Effector memory CD4-positive, alpha-beta T cell (primary cell): ENCODE measurements at regions not wholly inside any gene's neighbourhood (a gene's known extent, or its start where the extent isn't known, plus 50 kb on each side); places are given as distances from the start of the nearest gene placed in this dataset.

ENCODE experiments used
- DNase-seq, 3 donors: peaks; one replicate each; pipeline ENCODE4 v3.0.0-alpha.2; 2020
- H3K27ac ChIP-seq: 2 replicates; pipeline ENCODE4 v1.7.0; 2013; ENCODE audit warnings: mild to moderate bottlenecking, low read length, moderate library complexity; ENCODE audit not compliant: insufficient read depth, poor library complexity, severe bottlenecking
- H3K27me3 ChIP-seq: replicated peaks from 2 replicates; pipeline ENCODE4 v1.7.0; 2013; ENCODE audit warnings: mild to moderate bottlenecking, low read length; ENCODE audit not compliant: insufficient read depth, control insufficient read depth, poor library complexity, severe bottlenecking
- H3K36me3 ChIP-seq: 2 replicates; pipeline ENCODE4 v1.7.0; 2013; ENCODE audit warnings: mild to moderate bottlenecking, low read length, moderate library complexity; ENCODE audit not compliant: control insufficient read depth, insufficient read depth
- H3K4me1 ChIP-seq: 2 replicates; pipeline ENCODE4 v1.7.0; 2013; ENCODE audit warnings: low read length, mild to moderate bottlenecking; ENCODE audit not compliant: control insufficient read depth, insufficient read depth, poor library complexity, severe bottlenecking
- H3K4me3 ChIP-seq: 2 replicates; pipeline ENCODE4 v1.7.0; 2013; ENCODE audit warnings: low read length, low read depth, mild to moderate bottlenecking; ENCODE audit not compliant: insufficient read depth, poor library complexity, severe bottlenecking
- H3K9me3 ChIP-seq: 2 replicates; pipeline ENCODE4 v1.7.0; 2013; ENCODE audit warnings: mild to moderate bottlenecking, low read length, moderate library complexity; ENCODE audit not compliant: control insufficient read depth

DNA sequence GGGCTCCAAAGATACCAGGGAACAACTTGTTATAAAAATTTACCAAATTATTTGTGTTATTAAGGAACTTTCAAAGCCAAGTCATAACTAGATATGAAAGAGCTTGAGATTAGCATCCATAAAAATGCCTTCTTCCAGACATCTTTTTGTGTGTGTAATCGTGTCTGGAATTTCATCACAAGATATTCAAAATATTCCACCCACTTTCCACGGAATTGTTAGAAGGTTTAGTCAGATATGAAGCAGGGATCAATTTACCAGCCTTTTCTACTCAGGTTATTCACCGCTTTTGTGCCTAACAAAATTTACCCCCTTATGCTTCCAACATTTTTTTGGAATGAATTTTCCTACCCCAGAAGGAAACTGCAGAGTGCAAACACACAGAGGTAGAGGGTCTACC, 130.2 kb upstream of the ACVR2A start:
- Histone ChIP-seq H3K27me3 (no peaks in the 10 kb centered on the region), H3K9me3 (no peaks in the 10 kb centered on the region), H3K36me3 (no peaks in the 10 kb centered on the region), H3K27ac (no peak overlapping the region), H3K4me1 (no peaks in the 10 kb centered on the region), H3K4me3 (no peak overlapping the region)
- no peak for DNase-seq

DNA sequence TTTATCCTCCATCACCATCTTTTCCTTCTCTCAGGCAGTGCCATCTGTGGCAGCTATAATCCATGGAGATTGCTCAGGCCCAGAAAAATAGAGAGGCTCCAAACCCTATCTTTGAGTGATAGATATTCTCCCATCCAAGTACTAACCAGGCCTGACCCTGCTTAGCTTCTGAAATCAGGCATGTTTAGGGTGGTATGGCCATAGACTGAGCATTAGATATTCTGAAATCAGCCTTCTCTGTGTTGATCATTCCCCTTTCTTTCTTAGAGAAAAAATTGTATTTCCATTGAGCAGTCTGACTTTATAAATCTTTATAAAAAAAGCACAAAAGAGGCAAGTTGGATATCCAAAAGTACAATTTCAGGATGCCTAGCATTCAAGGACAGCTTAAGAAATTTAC, 131.5 kb upstream of the ACVR2A start:
- Histone ChIP-seq H3K4me3 (no peak overlapping the region), H3K27me3 (no peaks in the 10 kb centered on the region), H3K4me1 (no peaks in the 10 kb centered on the region), H3K27ac (no peak overlapping the region), H3K9me3 (no peaks in the 10 kb centered on the region), H3K36me3 (no peaks in the 10 kb centered on the region)
- no peak for DNase-seq

DNA sequence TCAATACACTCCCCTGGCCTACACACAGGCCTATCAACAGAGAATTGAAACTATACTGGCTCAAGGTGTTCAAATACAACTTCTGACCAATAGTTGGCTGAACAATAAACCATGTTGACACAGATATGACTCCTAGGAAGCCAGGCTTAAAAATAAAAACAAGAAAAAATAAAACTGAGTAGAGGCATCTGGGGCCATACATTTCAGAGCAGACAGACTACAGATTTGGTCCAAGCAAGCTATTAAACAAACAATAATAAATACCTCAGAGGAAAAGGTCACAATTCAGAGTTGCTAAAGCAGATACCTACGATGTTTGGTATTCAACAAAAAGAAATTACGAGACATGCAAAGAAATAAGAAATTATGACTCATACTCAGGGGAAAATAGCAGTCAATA, 132.8 kb upstream of the ACVR2A start:
- no peaks in the 10 kb centered on the region for H3K9me3 ChIP-seq
- H3K27me3 ChIP-seq = no peaks in the 10 kb centered on the region
- H3K36me3 ChIP-seq = no peaks in the 10 kb centered on the region
- DNase-seq = no peak
- no peak overlapping the region for H3K4me3 ChIP-seq
- H3K27ac ChIP-seq = no peak overlapping the region
- no peaks in the 10 kb centered on the region for H3K4me1 ChIP-seq

DNA sequence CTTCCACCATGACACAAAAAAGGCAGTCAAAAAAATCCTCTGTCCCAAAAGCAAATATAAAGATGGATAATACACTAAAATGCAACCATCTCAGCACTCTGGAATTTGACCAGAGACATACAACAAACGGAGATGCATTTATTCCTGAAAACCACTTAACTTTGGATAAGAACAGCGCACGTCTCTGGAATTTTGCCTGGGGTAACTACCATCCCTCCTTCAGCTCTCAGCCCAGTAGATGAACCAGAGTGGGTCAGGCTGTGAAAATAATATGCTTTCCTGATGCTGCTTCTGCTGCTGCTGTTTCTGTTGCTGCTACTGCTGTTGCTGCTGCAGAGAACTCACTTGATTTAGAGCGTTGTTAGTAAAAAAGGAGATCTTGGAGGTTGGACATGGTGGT, 133.8 kb upstream of the ACVR2A start:
- Histone ChIP-seq H3K9me3 (no peaks in the 10 kb centered on the region), H3K4me3 (no peak overlapping the region), H3K4me1 (no peaks in the 10 kb centered on the region), H3K36me3 (no peaks in the 10 kb centered on the region), H3K27me3 (no peaks in the 10 kb centered on the region), H3K27ac (no peak overlapping the region)
- no peak for DNase-seq

DNA sequence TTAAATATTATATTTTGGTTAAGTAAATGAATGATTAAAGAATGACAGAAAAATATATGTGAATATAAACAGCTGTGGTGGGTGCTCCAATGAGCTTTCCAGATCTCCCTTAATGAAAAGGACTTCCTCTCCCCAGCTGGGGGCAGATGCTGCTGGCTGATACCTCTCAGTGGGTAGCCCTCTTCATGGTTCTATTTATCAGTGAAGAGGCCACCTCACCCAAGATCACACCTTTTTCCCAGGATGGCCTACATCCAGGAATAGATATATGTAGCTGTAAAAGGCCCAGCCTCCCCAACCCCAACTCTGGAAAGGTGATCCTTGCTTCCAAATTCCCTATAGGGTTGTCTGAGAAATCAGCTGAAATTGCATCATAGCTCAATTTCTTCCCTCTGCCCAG, 135.2 kb upstream of the ACVR2A start:
- Histone ChIP-seq H3K27me3 (no peaks in the 10 kb centered on the region), H3K9me3 (no peaks in the 10 kb centered on the region), H3K4me1 (no peaks in the 10 kb centered on the region), H3K4me3 (no peak overlapping the region), H3K36me3 (no peaks in the 10 kb centered on the region), H3K27ac (no peak overlapping the region)
- DNase-seq = no peak

DNA sequence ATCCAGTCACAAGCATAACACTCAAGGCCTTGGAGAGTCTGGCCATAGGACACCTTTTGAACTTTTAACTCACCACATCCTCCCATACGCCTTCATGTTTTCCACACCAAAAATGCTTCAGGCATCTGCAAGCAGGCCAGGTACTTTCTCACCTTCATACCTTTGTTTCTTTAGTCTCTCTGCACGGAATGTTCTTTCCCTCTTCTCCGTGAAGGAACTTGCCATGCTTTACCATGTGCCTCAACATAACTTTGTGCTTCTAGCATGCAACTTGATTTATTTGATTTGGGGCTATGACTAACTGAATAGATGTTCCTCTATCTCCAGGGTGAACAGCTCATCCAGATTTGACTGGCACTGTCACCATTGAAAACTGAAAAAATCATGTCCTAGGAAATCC, 141.7 kb upstream of the ACVR2A start:
- Histone ChIP-seq H3K4me1 (no peaks in the 10 kb centered on the region), H3K27ac (no peak overlapping the region), H3K9me3 (no peaks in the 10 kb centered on the region), H3K27me3 (no peaks in the 10 kb centered on the region), H3K4me3 (no peak overlapping the region), H3K36me3 (no peaks in the 10 kb centered on the region)
- no peak for DNase-seq

DNA sequence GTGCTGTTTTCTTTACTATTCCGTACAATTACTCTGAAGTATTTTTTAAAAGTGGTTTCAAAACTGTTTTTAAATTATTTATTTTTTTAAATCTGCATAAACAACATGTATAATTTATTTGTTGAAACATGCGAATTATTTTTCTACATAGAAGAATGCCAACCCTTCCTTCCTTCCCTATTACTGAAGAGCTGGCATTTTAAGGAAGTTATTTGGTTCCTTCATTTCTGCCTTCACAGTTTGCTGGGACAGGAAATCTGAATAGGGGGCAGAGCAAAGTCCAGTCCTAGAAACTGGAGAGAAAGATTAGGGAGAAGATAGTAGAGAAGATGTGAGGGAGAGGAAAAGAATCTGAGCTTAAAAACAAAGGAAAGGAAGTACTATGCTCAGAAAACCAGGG, 146.7 kb upstream of the ACVR2A start:
- DNase-seq = no peak
- H3K27me3 ChIP-seq = no peaks in the 10 kb centered on the region

DNA sequence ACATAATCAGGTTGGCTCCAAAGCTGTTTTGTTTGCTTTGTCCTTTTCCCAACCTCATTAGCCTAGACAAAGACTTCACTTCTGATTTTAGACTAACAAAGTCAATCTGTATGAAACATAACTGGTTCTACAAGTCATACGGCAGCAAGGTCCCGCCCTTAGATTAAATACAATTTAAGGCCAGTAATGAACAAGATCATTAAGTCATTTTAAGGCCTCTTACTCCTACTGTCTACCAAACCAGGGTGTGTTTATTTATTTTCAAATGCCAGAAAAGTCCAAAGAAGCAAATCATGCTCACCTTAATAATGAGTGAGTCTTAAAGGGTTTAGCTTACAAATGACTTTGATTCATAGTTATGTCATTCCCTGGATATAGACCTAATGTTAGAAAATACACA, 148.4 kb upstream of the ACVR2A start:
- DNase-seq = no peak
- H3K4me1 ChIP-seq = no peaks in the 10 kb centered on the region
- H3K36me3 ChIP-seq = no peaks in the 10 kb centered on the region
- H3K27ac ChIP-seq = no peak overlapping the region
- no peaks in the 10 kb centered on the region for H3K9me3 ChIP-seq
- H3K27me3 ChIP-seq = no peaks in the 10 kb centered on the region
- no peak overlapping the region for H3K4me3 ChIP-seq

More for the DNA sequence above, 146.7 kb upstream of the ACVR2A start:
- no peaks in the 10 kb centered on the region for H3K4me1 ChIP-seq
- H3K36me3 ChIP-seq = no peaks in the 10 kb centered on the region
- no peaks in the 10 kb centered on the region for H3K9me3 ChIP-seq
- H3K27ac ChIP-seq = no peak overlapping the region
- H3K4me3 ChIP-seq = no peak overlapping the region

DNA sequence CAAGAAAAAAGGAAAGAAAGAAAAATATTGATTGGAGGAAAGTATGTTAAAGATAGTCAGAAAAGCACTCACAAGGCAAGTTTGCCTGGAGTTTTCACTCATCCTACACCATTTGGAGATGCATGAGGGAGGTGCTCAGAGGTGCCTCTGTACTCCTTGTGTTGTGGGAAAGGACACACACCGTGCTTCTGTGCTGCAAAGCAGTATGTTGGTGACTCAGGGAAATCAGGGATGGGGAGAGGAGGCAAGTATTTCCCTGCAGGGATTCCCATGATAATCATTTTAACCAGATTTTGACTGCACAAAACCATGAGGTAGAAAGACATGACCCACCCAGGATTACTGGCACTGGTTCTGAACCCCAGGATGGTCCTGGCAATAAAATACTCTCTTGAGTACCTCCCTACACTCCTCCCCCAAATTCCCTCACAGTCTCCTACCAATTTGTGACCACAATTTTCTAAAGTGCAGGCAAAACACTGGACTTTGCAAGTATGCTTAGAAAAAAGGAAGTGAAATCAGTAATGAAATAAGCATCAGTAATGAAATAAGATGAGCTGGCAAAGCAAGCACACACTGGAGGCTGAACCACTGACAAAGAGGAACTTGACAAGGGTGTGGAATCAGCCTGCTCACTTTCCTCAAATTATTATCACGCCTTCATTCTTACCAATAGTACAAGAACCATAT, 155.5 kb upstream of the ACVR2A start:
- Histone ChIP-seq H3K4me3 (no peak overlapping the region), H3K9me3 (no peaks in the 10 kb centered on the region), H3K27me3 (no peaks in the 10 kb centered on the region), H3K4me1 (no peaks in the 10 kb centered on the region), H3K36me3 (no peaks in the 10 kb centered on the region), H3K27ac (no peak overlapping the region)
- DNase-seq = no peak

DNA sequence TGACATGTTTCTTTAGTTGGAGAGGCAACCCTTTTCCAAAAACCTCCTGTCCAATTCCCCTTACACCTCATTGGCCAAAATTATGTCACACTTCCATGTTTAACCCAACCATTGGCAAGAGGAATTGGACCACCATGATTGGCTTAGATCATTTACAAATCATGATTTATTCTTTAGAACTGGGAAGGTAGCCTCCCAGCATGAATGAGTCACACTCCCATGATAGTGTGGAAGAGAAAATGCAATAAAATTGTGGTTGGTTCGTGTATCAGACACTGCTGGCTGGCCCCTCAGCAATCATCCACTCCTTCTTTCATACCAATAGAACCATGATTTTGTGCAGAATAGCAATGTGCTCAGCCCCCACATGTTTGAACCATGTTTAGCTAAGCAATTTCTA, 156.6 kb upstream of the ACVR2A start:
- Histone ChIP-seq H3K36me3 (no peaks in the 10 kb centered on the region), H3K9me3 (no peaks in the 10 kb centered on the region), H3K4me3 (no peak overlapping the region), H3K27me3 (no peaks in the 10 kb centered on the region), H3K4me1 (no peaks in the 10 kb centered on the region), H3K27ac (no peak overlapping the region)
- no peak for DNase-seq
